ENCODE measurements at regions not wholly inside any gene's neighbourhood (a gene's known extent, or its start where the extent isn't known, plus 50 kb on each side); places are given as distances from the start of the nearest gene placed in this dataset.
"Not testable (repeated sequence)": the region's sequence is repeated elsewhere in the genome, so short reads cannot be mapped to it uniquely, and the experiment has no call there.

DNA sequence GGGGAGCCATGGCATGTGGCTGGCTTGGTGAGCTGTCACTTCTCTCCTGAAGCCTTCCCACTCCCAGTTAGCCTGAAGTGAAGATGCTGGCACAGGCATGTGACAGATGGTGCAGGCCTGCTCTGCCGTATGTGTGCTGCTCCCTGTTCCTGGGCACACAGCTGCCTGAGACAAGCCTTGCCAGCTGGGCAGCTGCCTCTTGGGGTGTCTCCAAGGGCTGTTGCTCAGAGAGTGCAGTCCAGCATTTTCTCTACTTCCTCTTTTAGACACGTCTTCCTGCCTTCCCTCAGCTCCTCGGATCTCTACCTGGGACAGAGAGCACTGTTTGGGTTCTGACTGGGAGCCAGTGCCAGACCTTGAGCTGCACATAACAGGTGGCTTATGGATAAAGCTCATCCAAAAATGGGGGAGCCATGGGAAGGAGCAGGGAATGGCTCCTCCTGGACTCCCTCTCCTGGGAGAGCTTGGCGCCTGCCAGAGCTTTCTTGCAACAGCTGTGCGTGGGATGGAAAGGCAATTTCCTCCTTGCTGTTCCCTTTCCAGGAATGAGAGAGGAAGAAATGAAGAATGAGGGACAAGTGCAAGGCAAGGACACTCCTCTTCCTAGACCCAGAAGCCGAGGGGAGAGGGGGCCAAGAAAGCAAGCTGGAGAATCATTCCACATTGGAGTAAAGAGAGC, 132.9 kb downstream of the MSL3 start:
- ChIA-PET POLR2A (no interaction called here), CTCF (interaction anchor here (0.6 kb wide), 1 partner anchor 1581 kb away, joined by 3 read pairs; no protein-coding TSS in a partner anchor)
- no peak overlapping the region for H3K4me3 ChIP-seq (ENCODE audit: low read depth, low read length)
- H3K36me3 ChIP-seq (ENCODE audit: control insufficient read depth, insufficient read depth, low read length): no peaks in the 10 kb centered on the region
- TF ChIP-seq, protein P1, sequence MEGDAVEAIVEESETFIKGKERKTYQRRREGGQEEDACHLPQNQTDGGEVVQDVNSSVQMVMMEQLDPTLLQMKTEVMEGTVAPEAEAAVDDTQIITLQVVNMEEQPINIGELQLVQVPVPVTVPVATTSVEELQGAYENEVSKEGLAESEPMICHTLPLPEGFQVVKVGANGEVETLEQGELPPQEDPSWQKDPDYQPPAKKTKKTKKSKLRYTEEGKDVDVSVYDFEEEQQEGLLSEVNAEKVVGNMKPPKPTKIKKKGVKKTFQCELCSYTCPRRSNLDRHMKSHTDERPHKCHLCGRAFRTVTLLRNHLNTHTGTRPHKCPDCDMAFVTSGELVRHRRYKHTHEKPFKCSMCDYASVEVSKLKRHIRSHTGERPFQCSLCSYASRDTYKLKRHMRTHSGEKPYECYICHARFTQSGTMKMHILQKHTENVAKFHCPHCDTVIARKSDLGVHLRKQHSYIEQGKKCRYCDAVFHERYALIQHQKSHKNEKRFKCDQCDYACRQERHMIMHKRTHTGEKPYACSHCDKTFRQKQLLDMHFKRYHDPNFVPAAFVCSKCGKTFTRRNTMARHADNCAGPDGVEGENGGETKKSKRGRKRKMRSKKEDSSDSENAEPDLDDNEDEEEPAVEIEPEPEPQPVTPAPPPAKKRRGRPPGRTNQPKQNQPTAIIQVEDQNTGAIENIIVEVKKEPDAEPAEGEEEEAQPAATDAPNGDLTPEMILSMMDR (IDR thresholded peaks at IDR 0.05; ENCODE audit: insufficient read depth, low read depth, low read length): no peak
- H3K27me3 ChIP-seq (ENCODE audit: control insufficient read depth, insufficient read depth, low read length): no peaks in the 10 kb centered on the region
- no peak for DNase-seq (ENCODE audit: low read depth)

DNA sequence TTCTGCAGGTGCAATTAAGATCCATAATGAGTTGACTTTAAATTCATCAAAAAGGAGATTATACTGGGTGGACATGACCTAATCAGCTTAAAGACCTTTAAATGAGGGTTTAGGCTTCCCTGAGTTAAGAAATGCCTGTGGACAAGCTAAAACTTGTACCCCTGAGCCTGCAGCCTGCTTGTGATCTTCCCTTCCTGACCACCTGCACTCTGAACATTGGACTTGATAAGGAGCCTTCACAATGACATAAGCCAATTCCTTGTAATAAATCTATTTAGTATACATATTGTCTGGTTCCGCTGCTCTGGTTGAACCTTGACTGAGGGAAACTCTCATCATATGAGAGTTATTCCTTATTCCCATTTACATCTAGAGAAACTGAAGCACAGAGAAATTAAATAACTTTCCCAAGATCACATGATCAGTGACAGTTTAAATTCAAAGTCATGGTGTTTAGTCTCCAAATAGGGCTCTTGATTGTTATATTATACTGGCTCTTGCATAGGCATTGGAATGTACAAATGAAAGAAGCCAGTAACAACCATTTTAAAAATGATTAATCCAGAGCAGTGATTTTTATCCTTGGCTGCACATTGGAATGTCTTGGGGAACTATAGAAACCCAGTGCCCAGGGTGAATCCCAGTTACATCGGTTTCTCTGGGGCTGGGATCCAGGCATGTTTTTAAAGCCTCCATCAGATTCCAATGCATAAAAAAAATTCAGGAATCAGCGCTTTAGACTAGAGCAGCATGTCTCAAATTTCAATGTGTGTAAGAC, 136.1 kb downstream of the MSL3 start:
- TF ChIP-seq, protein P1 (IDR thresholded peaks at IDR 0.05; ENCODE audit: insufficient read depth, low read depth, low read length): no peak
- no peak for DNase-seq (ENCODE audit: low read depth)
- POLR2A ChIA-PET: no interaction called here

DNA sequence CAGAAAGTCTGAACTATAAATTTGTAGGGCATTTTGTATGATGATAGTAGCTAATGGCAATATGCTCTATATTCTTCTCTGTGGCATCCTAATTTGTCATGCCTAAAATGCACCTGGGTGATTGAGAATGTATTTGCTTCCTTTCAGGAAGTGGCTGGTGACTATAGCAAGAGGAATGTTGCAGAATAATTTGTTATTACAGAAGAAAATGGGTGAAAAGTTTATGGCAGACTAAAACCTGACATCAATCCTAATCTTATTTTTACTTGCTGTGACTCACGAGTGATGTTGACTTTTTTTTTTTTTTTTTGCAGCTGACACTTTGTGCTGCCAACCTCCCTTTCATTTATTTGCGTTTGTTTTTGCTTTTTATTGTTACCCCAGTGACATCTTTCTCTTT, 141.1 kb downstream of the MSL3 start:
- Histone ChIP-seq H3K4me3 (ENCODE audit: low read depth, low read length) (no peak overlapping the region), H3K36me3 (ENCODE audit: control insufficient read depth, insufficient read depth, low read length) (no peaks in the 10 kb centered on the region), H3K27me3 (ENCODE audit: control insufficient read depth, insufficient read depth, low read length) (no peaks in the 10 kb centered on the region)
- TF ChIP-seq, protein P1 (IDR thresholded peaks at IDR 0.05; ENCODE audit: insufficient read depth, low read depth, low read length): no peak
- POLR2A ChIA-PET: no interaction called here
- DNase-seq (ENCODE audit: low read depth): no peak
- CTCF ChIA-PET: no interaction called here

More for the DNA sequence above, 136.1 kb downstream of the MSL3 start:
- CTCF ChIA-PET: no interaction called here
- H3K27me3 ChIP-seq (ENCODE audit: control insufficient read depth, insufficient read depth, low read length): no peaks in the 10 kb centered on the region
- H3K36me3 ChIP-seq (ENCODE audit: control insufficient read depth, insufficient read depth, low read length): no peaks in the 10 kb centered on the region
- H3K4me3 ChIP-seq (ENCODE audit: low read depth, low read length): no peak overlapping the region

DNA sequence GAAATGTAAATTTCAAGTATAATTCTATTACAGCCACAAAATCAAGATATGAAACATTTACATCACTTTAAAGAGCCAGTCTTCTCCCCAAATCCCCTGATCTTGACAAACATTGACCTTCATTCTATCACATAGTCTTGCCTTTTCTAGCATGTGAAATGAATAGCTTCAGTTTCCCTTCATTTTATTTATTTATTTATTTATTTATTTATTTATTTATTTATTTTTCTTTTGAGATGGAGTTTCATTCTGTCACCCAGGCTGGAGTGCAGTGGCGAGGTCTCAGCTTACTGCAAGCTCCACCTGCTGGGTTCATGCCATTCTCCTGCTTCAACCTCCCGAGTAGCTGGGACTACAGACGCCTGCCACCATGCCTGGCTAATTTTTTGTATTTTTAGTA, 147.9 kb downstream of the MSL3 start:
- CTCF ChIA-PET; POLR2A ChIA-PET; DNase-seq (ENCODE audit: low read depth): not testable (repeated sequence)

DNA sequence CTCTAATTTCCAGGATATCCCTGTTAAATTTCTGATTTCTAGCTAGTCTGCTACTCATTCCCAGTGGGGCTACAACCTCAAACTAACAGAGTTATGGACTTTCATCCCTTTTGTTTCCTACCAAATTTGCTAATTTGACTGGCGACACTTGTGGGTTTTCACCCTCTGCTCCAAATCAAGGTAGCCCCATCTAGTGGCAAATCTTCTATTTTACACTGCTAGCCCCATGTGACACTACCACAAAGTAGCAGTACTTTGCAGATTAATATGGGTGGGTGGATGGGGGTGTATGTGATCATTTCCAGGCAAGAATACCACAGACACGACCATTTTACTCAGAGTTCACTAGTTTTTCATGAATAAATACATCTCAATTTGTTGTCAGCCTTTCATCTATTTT, 150.3 kb downstream of the MSL3 start:
- CTCF ChIA-PET: no interaction called here
- Histone ChIP-seq H3K36me3 (ENCODE audit: control insufficient read depth, insufficient read depth, low read length) (no peaks in the 10 kb centered on the region), H3K4me3 (ENCODE audit: low read depth, low read length) (no peak overlapping the region), H3K27me3 (ENCODE audit: control insufficient read depth, insufficient read depth, low read length) (no peaks in the 10 kb centered on the region)
- POLR2A ChIA-PET: no interaction called here
- TF ChIP-seq, protein P1 (IDR thresholded peaks at IDR 0.05; ENCODE audit: insufficient read depth, low read depth, low read length): peak; percentile 38
- DNase-seq (ENCODE audit: low read depth): no peak

More for the DNA sequence above, 147.9 kb downstream of the MSL3 start:
- H3K4me3 ChIP-seq (ENCODE audit: low read depth, low read length); H3K36me3 ChIP-seq (ENCODE audit: control insufficient read depth, insufficient read depth, low read length); H3K27me3 ChIP-seq (ENCODE audit: control insufficient read depth, insufficient read depth, low read length): not testable (repeated sequence)
